Mammary epithelial cell (primary cell): ENCODE measurements at regions not wholly inside any gene's neighbourhood (a gene's known extent, or its start where the extent isn't known, plus 50 kb on each side); places are given as distances from the start of the nearest gene placed in this dataset.

ENCODE experiments used
- EZH2 ChIP-seq: IDR thresholded peaks from 2 replicates; pipeline ENCODE4 v1.6.1; 2012; ENCODE audit warnings: low read length, inconsistent platforms, borderline replicate concordance
- TF ChIP-seq, protein P1 (sequence below), 2 donors: IDR thresholded peaks in 1 of 2; conservative IDR thresholded peaks in 1 of 2; 2 replicates each; pipeline ENCODE4 v1.5.1; 2011 to 2012; ENCODE audit warnings: inconsistent platforms in 2 of 2, low read length in 2 of 2, mild to moderate bottlenecking in 2 of 2, control low read depth in 1 of 2, low read depth in 1 of 2; ENCODE audit not compliant: insufficient read depth in 1 of 2; ENCODE audit errors: extremely low read depth in 1 of 2

DNA sequence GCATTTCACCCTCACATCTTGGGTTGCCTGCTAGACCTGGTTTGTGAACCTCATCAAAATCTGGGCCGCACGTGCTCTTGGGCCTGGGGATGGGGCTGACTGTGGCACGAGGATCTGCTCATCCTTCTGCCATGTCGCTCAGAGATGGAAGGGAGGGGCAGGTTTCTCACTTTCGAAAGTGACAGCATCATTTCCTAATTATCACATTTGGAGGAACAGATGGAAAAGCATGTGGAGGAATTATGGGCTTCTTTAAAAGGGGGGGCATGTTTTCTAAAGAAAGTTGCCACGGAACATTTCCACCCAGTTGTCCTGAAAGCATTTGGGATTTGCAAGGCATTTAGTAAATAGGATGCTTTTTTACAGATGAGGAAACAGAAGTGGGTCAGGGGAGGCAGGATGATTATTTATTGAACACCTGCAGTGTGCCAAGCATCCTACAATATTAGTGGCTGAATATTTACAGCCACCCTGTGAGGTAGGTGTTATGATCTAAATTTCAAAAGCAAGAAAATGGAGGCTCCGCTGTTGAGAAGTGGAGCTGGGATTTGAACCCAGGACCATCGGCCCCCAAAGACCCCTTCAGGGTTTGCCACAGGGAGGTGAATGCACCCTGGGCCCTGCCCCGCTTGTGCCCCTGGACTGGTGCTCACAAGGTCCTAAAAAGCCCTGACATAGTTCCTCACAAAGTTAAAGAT lies 104.2 kb upstream of the MYCN start:
- TF ChIP-seq, protein P1, sequence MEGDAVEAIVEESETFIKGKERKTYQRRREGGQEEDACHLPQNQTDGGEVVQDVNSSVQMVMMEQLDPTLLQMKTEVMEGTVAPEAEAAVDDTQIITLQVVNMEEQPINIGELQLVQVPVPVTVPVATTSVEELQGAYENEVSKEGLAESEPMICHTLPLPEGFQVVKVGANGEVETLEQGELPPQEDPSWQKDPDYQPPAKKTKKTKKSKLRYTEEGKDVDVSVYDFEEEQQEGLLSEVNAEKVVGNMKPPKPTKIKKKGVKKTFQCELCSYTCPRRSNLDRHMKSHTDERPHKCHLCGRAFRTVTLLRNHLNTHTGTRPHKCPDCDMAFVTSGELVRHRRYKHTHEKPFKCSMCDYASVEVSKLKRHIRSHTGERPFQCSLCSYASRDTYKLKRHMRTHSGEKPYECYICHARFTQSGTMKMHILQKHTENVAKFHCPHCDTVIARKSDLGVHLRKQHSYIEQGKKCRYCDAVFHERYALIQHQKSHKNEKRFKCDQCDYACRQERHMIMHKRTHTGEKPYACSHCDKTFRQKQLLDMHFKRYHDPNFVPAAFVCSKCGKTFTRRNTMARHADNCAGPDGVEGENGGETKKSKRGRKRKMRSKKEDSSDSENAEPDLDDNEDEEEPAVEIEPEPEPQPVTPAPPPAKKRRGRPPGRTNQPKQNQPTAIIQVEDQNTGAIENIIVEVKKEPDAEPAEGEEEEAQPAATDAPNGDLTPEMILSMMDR (conservative IDR thresholded peaks at IDR 0.05 in 1 of 2, IDR thresholded peaks at IDR 0.05 in 1 of 2; ENCODE audit: extremely low read depth in 1 of 2, insufficient read depth in 1 of 2, low read depth in 1 of 2, low read length in 2 of 2) = no peak
- no peak for TF ChIP-seq EZH2
